ENCODE measurements at regions not wholly inside any gene's neighbourhood (a gene's known extent, or its start where the extent isn't known, plus 50 kb on each side); places are given as distances from the start of the nearest gene placed in this dataset.

GRCh38 chr2:196234672-196235071 is 63.3 kb upstream of the STK17B start:
- Histone ChIP-seq H3K27ac (no peak overlapping the region), H3K36me3 (replicated peaks in 1 of 2) (no peaks in the 10 kb centered on the region), H3K9me3 (replicated peaks in 1 of 3) (no peaks in the 10 kb centered on the region), H3K27me3 (no peaks in the 10 kb centered on the region), H3K4me3 (no peak overlapping the region), H3K4me1 (replicated peaks in 1 of 2) (peaks cover 12 to 25% of the 10 kb centered on the region in 2 donors)
- DNase-seq = no peak
- intact Hi-C loops (cut with DNase I) = no loop called here
- 82 to 95% (median 86%) methylated on average over 4 of the region's 4 CpGs for WGBS, 4 donors
- TF ChIP-seq, protein P1, sequence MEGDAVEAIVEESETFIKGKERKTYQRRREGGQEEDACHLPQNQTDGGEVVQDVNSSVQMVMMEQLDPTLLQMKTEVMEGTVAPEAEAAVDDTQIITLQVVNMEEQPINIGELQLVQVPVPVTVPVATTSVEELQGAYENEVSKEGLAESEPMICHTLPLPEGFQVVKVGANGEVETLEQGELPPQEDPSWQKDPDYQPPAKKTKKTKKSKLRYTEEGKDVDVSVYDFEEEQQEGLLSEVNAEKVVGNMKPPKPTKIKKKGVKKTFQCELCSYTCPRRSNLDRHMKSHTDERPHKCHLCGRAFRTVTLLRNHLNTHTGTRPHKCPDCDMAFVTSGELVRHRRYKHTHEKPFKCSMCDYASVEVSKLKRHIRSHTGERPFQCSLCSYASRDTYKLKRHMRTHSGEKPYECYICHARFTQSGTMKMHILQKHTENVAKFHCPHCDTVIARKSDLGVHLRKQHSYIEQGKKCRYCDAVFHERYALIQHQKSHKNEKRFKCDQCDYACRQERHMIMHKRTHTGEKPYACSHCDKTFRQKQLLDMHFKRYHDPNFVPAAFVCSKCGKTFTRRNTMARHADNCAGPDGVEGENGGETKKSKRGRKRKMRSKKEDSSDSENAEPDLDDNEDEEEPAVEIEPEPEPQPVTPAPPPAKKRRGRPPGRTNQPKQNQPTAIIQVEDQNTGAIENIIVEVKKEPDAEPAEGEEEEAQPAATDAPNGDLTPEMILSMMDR (IDR thresholded peaks at IDR 0.05) = no peak
- no peak for TF ChIP-seq POLR2A (IDR thresholded peaks at IDR 0.05)

GRCh38 chr2:196238836-196239380 is 67.5 kb upstream of the STK17B start:
- no peaks in the 10 kb centered on the region for H3K9me3 ChIP-seq (replicated peaks in 1 of 3)
- no peak for DNase-seq
- peaks cover 0 to 14% of the 10 kb centered on the region in 2 donors for H3K4me1 ChIP-seq (replicated peaks in 1 of 2)
- H3K36me3 ChIP-seq (replicated peaks in 1 of 2) = no peaks in the 10 kb centered on the region
- 70 to 88% (median 77%) methylated on average over 2 of the region's 2 CpGs for WGBS, 4 donors
- intact Hi-C loops (cut with DNase I) = no loop called here
- H3K4me3 ChIP-seq = no peak overlapping the region
- H3K27me3 ChIP-seq = no peaks in the 10 kb centered on the region
- H3K27ac ChIP-seq = peak overlapping the region in 2 of 5 donors; percentile 50 to 82
- TF ChIP-seq, protein P1 (IDR thresholded peaks at IDR 0.05) = no peak
- TF ChIP-seq POLR2A (IDR thresholded peaks at IDR 0.05) = no peak

DNA sequence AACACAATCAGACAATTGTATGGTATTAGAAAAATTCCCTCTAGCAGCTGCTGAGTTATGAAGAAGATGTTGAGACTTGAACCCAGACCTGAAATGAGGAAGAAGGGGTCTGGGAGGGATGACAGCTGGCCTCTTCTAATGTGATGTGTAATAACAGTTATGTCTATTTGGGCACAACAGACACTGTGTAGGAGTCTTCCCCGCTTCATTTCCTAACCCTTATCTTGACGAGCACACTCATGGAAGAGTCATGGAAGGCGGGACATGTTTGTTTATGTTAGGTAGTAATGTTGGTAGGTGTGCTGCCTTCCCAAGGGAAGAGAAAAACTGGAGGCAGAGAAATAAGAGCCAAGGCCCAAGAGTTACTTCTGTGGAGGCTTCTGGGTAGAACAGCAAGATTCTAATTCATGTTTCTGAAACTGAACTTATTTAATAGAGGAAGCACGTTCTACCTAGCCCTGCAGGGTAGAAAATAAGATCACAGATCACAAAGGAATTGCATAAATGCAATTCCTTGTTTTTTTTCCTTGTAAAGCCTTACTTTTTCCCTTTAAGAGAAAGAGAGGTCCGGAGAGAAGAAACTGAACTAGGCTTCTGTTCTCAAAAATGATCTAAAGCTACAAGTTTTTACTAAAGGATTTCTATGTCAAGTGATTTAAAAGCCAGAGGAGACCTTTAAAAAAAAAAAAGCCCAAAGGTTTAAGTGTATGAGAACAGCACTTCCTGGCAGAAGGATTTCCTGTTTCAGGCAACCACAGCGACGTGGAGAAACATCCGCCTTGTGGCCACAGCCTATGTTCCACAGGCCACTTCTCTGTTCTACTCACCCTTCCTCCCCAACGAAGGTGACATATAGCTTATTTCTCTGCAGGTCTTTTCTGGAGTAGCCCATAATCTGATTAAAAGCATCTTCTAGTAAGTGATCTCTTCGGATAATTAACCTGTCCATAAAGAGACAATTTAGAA is 68.5 kb upstream of the STK17B start:
- intact Hi-C loops (cut with DNase I) = no loop called here
- H3K27ac ChIP-seq = peak overlapping the region in 3 of 5 donors; percentile 26 to 82 (median 50)

DNA sequence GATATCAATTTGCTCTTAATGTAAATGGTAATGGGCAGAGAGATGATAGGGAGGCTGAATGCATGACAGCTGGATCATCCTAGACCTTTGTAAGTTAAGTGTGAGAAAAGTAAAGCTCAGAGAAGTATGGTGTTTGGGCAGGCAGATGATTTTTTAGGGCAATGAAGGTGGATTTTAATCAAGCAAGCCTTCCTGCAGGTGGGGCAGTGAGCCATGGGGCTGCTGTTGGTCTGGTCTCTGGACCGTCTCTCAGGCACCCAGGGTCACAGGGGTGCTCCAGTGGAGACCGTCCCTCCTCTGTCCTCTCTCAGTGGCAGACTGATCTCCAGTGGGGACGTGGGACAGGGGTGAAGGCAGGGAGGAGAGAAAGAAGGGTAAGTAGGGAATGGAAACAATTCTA is 69.8 kb upstream of the STK17B start:
- 89 to 95% (median 92%) methylated on average over 3 of the region's 3 CpGs for WGBS, 4 donors
- H3K9me3 ChIP-seq (replicated peaks in 1 of 3) = no peaks in the 10 kb centered on the region
- peaks cover 0 to 10% of the 10 kb centered on the region in 2 donors for H3K4me1 ChIP-seq (replicated peaks in 1 of 2)
- no peak for DNase-seq
- TF ChIP-seq, protein P1 (IDR thresholded peaks at IDR 0.05) = no peak
- TF ChIP-seq POLR2A (IDR thresholded peaks at IDR 0.05) = no peak
- H3K27me3 ChIP-seq = no peaks in the 10 kb centered on the region
- H3K36me3 ChIP-seq (replicated peaks in 1 of 2) = no peaks in the 10 kb centered on the region
- peak overlapping the region in 2 of 5 donors; percentile 17 to 67 for H3K27ac ChIP-seq
- intact Hi-C loops (cut with DNase I) = no loop called here
- no peak overlapping the region for H3K4me3 ChIP-seq

More for the DNA sequence above, 68.5 kb upstream of the STK17B start:
- 61 to 75% (median 65%) methylated on average over 10 of the region's 10 CpGs for WGBS, 4 donors
- Histone ChIP-seq H3K36me3 (replicated peaks in 1 of 2) (no peaks in the 10 kb centered on the region), H3K9me3 (replicated peaks in 1 of 3) (no peaks in the 10 kb centered on the region), H3K4me3 (no peak overlapping the region), H3K4me1 (replicated peaks in 1 of 2) (peaks cover 0 to 10% of the 10 kb centered on the region in 2 donors), H3K27me3 (no peaks in the 10 kb centered on the region)
- DNase-seq = peak; percentile 46 to 79 (median 57)
- no peak for TF ChIP-seq POLR2A (IDR thresholded peaks at IDR 0.05)
- TF ChIP-seq, protein P1 (IDR thresholded peaks at IDR 0.05) = peak in 1 of 6 experiments; percentile 7

All from adrenal gland (tissue), 9 donors.